HCT116 (cell line): ENCODE measurements at regions not wholly inside any gene's neighbourhood (a gene's known extent, or its start where the extent isn't known, plus 50 kb on each side); places are given as distances from the start of the nearest gene placed in this dataset.

Source experiments
- CEBPB ChIP-seq: IDR thresholded peaks from 2 replicates; pipeline ENCODE4 v1.6.1; 2012; ENCODE audit warnings: low read depth
- EGR1 ChIP-seq: IDR thresholded peaks from 2 replicates; pipeline ENCODE4 v1.6.1; 2012; ENCODE audit warnings: low read depth
- EZH2 ChIP-seq: fragments of 200-600 bp; sonication (generic); IDR thresholded peaks from 2 replicates; pipeline ENCODE4 v1.6.1; 2017; ENCODE audit warnings: antibody characterized with exemption, mixed run types
- JUND ChIP-seq: IDR thresholded peaks from 2 replicates; pipeline ENCODE4 v1.6.1; 2012
- POLR2A ChIP-seq: IDR thresholded peaks from 2 replicates; pipeline ENCODE4 v1.7.0; 2011; ENCODE audit warnings: borderline replicate concordance; ENCODE audit not compliant: insufficient read depth, insufficient read length; ENCODE audit errors: extremely low read depth
- POLR2AphosphoS5 ChIP-seq: IDR thresholded peaks from 2 replicates; pipeline ENCODE4 v1.6.1; 2011; ENCODE audit warnings: mild to moderate bottlenecking, low read depth, low read length, moderate library complexity
- SRF ChIP-seq: IDR thresholded peaks from 2 replicates; pipeline ENCODE4 v1.6.1; 2012; ENCODE audit warnings: low read depth
- YY1 ChIP-seq: IDR thresholded peaks from 2 replicates; pipeline ENCODE4 v1.6.1; 2011; ENCODE audit warnings: low read length, low read depth, moderate library complexity, mild to moderate bottlenecking; ENCODE audit not compliant: insufficient replicate concordance; ENCODE audit errors: extremely low read depth
- ZNF274 ChIP-seq: fragments of 200-500 bp; sonication (Bioruptor generic); IDR thresholded peaks from 2 replicates; pipeline ENCODE4 v1.6.1; 2014; ENCODE audit warnings: mild to moderate bottlenecking, low read depth, low read length, inconsistent platforms
- TF ChIP-seq, protein P1 (sequence below), 3 experiments: fragments of 200-600 bp in 1 of 3; sonication (generic) in 1 of 3; IDR thresholded peaks in 2 of 3; conservative IDR thresholded peaks in 1 of 3; 2 replicates each; pipeline ENCODE4 v1.5.1; 2012 to 2017; ENCODE audit warnings: low read depth in 2 of 3, low read length in 2 of 3, antibody characterized with exemption in 1 of 3, borderline replicate concordance in 1 of 3, control low read depth in 1 of 3, mild to moderate bottlenecking in 1 of 3, mixed read lengths in 1 of 3, mixed run types in 1 of 3, moderate library complexity in 1 of 3; ENCODE audit not compliant: insufficient read depth in 1 of 3
- TF ChIP-seq, protein P2 (sequence below): IDR thresholded peaks from 2 replicates; pipeline ENCODE4 v1.6.1; 2012; ENCODE audit warnings: low read depth

DNA sequence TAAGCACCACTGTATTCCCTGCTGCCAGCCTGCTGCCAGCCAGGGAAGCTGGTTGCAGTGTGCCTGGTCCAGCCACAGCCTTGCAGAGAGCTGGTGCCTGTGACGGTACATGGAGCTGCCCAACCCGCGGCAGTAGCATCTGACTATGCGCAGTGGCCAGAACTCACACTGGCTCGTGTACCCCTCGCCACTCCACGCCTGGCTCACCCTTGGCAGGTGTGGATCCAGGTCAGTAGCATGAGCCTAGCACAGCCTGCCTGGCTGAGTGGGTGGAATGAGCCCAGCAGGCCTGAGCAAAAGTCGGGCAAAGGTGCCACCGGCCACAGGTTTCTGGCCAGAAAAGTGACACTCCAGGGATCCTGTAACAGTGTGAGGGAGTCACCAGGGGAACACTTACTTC is 361.7 kb upstream of the MAP3K7 start:
- TF ChIP-seq YY1 (no peak), EZH2 (no peak), POLR2AphosphoS5 (no peak), JUND (no peak), EGR1 (no peak), ZNF274 (no peak), SRF (no peak), POLR2A (no peak), CEBPB (no peak)
- TF ChIP-seq, protein P1, sequence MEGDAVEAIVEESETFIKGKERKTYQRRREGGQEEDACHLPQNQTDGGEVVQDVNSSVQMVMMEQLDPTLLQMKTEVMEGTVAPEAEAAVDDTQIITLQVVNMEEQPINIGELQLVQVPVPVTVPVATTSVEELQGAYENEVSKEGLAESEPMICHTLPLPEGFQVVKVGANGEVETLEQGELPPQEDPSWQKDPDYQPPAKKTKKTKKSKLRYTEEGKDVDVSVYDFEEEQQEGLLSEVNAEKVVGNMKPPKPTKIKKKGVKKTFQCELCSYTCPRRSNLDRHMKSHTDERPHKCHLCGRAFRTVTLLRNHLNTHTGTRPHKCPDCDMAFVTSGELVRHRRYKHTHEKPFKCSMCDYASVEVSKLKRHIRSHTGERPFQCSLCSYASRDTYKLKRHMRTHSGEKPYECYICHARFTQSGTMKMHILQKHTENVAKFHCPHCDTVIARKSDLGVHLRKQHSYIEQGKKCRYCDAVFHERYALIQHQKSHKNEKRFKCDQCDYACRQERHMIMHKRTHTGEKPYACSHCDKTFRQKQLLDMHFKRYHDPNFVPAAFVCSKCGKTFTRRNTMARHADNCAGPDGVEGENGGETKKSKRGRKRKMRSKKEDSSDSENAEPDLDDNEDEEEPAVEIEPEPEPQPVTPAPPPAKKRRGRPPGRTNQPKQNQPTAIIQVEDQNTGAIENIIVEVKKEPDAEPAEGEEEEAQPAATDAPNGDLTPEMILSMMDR (IDR thresholded peaks at IDR 0.05 in 2 of 3, conservative IDR thresholded peaks at IDR 0.05 in 1 of 3; ENCODE audit: borderline replicate concordance in 1 of 3, insufficient read depth in 1 of 3, low read depth in 2 of 3, low read length in 2 of 3) = no peak
- TF ChIP-seq, protein P2, sequence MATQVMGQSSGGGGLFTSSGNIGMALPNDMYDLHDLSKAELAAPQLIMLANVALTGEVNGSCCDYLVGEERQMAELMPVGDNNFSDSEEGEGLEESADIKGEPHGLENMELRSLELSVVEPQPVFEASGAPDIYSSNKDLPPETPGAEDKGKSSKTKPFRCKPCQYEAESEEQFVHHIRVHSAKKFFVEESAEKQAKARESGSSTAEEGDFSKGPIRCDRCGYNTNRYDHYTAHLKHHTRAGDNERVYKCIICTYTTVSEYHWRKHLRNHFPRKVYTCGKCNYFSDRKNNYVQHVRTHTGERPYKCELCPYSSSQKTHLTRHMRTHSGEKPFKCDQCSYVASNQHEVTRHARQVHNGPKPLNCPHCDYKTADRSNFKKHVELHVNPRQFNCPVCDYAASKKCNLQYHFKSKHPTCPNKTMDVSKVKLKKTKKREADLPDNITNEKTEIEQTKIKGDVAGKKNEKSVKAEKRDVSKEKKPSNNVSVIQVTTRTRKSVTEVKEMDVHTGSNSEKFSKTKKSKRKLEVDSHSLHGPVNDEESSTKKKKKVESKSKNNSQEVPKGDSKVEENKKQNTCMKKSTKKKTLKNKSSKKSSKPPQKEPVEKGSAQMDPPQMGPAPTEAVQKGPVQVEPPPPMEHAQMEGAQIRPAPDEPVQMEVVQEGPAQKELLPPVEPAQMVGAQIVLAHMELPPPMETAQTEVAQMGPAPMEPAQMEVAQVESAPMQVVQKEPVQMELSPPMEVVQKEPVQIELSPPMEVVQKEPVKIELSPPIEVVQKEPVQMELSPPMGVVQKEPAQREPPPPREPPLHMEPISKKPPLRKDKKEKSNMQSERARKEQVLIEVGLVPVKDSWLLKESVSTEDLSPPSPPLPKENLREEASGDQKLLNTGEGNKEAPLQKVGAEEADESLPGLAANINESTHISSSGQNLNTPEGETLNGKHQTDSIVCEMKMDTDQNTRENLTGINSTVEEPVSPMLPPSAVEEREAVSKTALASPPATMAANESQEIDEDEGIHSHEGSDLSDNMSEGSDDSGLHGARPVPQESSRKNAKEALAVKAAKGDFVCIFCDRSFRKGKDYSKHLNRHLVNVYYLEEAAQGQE = no peak
